ENCODE measurements at regions not wholly inside any gene's neighbourhood (a gene's known extent, or its start where the extent isn't known, plus 50 kb on each side); places are given as distances from the start of the nearest gene placed in this dataset.

DNA sequence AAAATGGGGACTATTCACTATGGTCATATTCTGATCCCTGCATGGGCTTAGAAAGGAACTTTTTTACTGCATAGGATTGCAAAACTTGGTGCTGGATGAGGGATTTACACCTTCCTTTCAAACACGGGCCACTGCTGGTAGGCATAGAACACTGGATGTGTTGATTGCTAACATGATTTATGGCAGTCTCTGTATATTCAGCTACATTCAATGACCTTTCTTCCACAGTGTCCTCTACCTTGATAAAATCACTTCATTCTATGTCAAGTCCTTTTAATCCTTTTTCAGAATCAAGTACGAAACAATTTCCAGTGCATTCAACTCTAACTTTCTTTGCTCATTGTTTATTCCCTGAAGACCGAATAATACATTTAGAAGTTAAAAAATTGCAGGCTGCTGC is 91.9 kb upstream of the ATG10 start:
- Histone ChIP-seq H4K20me1 (ENCODE audit: insufficient read depth, low read depth, low read length) (no peaks in the 10 kb centered on the region), H2AFZ (ENCODE audit: low read length) (no peak overlapping the region), H3K9ac (ENCODE audit: low read length) (no peak overlapping the region), H3K79me2 (ENCODE audit: low read length) (no peaks in the 10 kb centered on the region), H3K27ac (ENCODE audit: low read length) (no peak overlapping the region), H3K4me1 (ENCODE audit: low read length) (no peaks in the 10 kb centered on the region), H3K9me3 (ENCODE audit: low read length) (no peaks in the 10 kb centered on the region), H3K27me3 (ENCODE audit: low read length) (no peaks in the 10 kb centered on the region), H3K4me2 (ENCODE audit: low read depth, low read length, poor library complexity, severe bottlenecking) (no peak overlapping the region), H3K4me3 (ENCODE audit: low read length) (no peak overlapping the region), H3K9me2 (replicated peaks; ENCODE audit: insufficient read depth, low read length) (no peaks in the 10 kb centered on the region), H3K36me3 (ENCODE audit: insufficient read depth, low read length) (no peaks in the 10 kb centered on the region)
- DNase-seq = no peak

DNA sequence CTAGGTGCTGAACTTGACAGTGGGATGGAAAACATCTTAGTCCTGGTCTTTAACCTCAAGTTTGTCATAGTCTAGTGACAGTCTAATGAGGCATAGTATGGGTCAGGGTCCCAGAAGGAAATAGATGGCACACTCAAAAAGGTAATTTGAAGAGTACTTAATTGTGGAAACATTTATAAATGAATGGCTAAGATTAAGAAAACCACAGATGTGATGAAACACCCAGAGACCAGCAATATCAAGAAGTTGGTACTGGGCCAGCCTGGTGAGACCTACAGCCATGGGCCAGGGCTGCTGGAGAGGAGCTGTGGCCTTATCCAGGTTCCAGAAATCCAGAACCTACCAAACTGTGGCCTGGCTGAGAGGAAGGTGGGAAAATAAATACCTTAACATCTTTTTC is 93.5 kb upstream of the ATG10 start:
- no peaks in the 10 kb centered on the region for H3K9me2 ChIP-seq (replicated peaks; ENCODE audit: insufficient read depth, low read length)
- no peak for DNase-seq
- H3K4me1 ChIP-seq (ENCODE audit: low read length) = no peaks in the 10 kb centered on the region
- H3K9ac ChIP-seq (ENCODE audit: low read length) = no peak overlapping the region
- no peak overlapping the region for H2AFZ ChIP-seq (ENCODE audit: low read length)
- H3K9me3 ChIP-seq (ENCODE audit: low read length) = no peaks in the 10 kb centered on the region
- H3K4me2 ChIP-seq (ENCODE audit: low read depth, low read length, poor library complexity, severe bottlenecking) = no peak overlapping the region
- H3K27me3 ChIP-seq (ENCODE audit: low read length) = no peaks in the 10 kb centered on the region
- H3K27ac ChIP-seq (ENCODE audit: low read length) = no peak overlapping the region
- H4K20me1 ChIP-seq (ENCODE audit: insufficient read depth, low read depth, low read length) = no peaks in the 10 kb centered on the region
- no peaks in the 10 kb centered on the region for H3K79me2 ChIP-seq (ENCODE audit: low read length)
- H3K36me3 ChIP-seq (ENCODE audit: insufficient read depth, low read length) = no peaks in the 10 kb centered on the region
- no peak overlapping the region for H3K4me3 ChIP-seq (ENCODE audit: low read length)

DNA sequence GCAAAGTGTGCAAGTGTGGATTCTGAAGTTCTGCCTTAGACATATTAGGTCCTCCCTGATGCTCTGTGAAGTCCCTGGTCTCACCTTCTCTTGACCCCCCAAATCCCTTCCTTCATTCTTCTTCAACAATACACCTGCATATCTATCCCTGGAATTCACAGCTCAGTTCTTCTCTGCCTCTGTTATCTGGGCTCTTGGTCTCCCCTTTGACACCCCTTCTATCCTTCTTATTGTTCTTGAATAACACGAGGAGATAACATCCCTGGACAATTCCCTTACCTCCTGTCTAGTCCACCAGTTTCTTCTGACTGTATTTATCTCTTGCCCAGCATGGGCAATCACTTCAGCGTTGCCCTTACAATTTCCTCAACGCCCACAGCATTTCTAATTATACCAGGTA is 104.8 kb upstream of the ATG10 start:
- Histone ChIP-seq H4K20me1 (ENCODE audit: insufficient read depth, low read depth, low read length) (no peaks in the 10 kb centered on the region), H3K9me3 (ENCODE audit: low read length) (no peaks in the 10 kb centered on the region), H3K4me1 (ENCODE audit: low read length) (no peaks in the 10 kb centered on the region), H3K36me3 (ENCODE audit: insufficient read depth, low read length) (no peaks in the 10 kb centered on the region), H3K4me3 (ENCODE audit: low read length) (no peak overlapping the region), H3K4me2 (ENCODE audit: low read depth, low read length, poor library complexity, severe bottlenecking) (no peak overlapping the region), H3K27me3 (ENCODE audit: low read length) (no peaks in the 10 kb centered on the region), H3K9me2 (replicated peaks; ENCODE audit: insufficient read depth, low read length) (no peaks in the 10 kb centered on the region), H3K79me2 (ENCODE audit: low read length) (no peaks in the 10 kb centered on the region), H3K9ac (ENCODE audit: low read length) (no peak overlapping the region), H3K27ac (ENCODE audit: low read length) (no peak overlapping the region), H2AFZ (ENCODE audit: low read length) (no peak overlapping the region)
- DNase-seq = no peak

DNA sequence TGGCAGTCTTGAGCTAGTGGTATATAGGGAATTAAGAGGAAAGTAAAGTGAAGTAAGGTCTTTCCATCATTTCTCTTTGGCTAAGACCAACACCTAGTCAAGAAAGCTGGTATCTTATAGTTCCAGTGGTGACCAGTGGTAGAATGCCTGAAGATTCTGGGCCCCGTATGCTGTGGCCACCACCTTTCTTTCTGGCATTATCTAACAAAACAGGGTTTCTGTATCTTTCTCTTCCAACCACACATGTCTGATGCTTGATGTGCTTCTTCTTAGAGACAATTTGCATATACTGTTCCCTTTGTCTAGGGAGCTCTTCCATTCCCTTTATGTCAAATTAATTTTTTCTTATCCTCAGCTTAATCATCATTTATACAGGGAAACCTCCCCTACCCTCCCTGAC is 109.9 kb upstream of the SSBP2 start:
- Histone ChIP-seq H3K27me3 (ENCODE audit: low read length) (no peaks in the 10 kb centered on the region), H4K20me1 (ENCODE audit: insufficient read depth, low read depth, low read length) (no peaks in the 10 kb centered on the region), H2AFZ (ENCODE audit: low read length) (no peak overlapping the region), H3K4me1 (ENCODE audit: low read length) (peaks cover 3% of the 10 kb centered on the region; the same call in 1 of the 2 replicates), H3K9me2 (replicated peaks; ENCODE audit: insufficient read depth, low read length) (no peaks in the 10 kb centered on the region), H3K27ac (ENCODE audit: low read length) (no peak overlapping the region), H3K79me2 (ENCODE audit: low read length) (no peaks in the 10 kb centered on the region), H3K9me3 (ENCODE audit: low read length) (no peaks in the 10 kb centered on the region), H3K4me2 (ENCODE audit: low read depth, low read length, poor library complexity, severe bottlenecking) (no peak overlapping the region), H3K36me3 (ENCODE audit: insufficient read depth, low read length) (no peaks in the 10 kb centered on the region), H3K9ac (ENCODE audit: low read length) (no peak overlapping the region), H3K4me3 (ENCODE audit: low read length) (no peak overlapping the region)
- no peak for DNase-seq

DNA sequence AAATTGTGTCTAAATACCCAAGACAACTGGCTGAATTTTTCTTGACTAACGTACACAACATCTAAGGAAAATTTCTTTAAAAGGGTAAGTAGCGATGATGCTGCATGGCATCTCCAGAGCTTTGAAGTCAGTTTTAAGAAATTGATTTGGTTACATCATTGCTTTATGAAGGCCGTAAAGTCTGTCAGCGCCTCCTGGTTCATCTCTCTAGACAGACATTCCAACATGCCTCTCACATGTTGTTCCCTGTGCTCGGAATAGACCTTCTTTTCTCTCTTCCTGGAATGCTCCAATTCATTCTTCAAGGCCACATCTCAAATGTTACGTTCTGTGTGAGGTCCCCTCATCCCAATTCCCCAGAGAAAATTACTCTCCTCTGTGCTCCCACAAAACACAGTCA is 108.7 kb upstream of the SSBP2 start:
- Histone ChIP-seq H3K4me2 (ENCODE audit: low read depth, low read length, poor library complexity, severe bottlenecking) (no peak overlapping the region), H3K4me1 (ENCODE audit: low read length) (peaks cover 6% of the 10 kb centered on the region; the same call in 1 of the 2 replicates), H2AFZ (ENCODE audit: low read length) (no peak overlapping the region), H3K79me2 (ENCODE audit: low read length) (no peaks in the 10 kb centered on the region), H3K27ac (ENCODE audit: low read length) (no peak overlapping the region), H3K27me3 (ENCODE audit: low read length) (no peaks in the 10 kb centered on the region), H3K9me2 (replicated peaks; ENCODE audit: insufficient read depth, low read length) (no peaks in the 10 kb centered on the region), H3K9ac (ENCODE audit: low read length) (no peak overlapping the region), H3K36me3 (ENCODE audit: insufficient read depth, low read length) (no peaks in the 10 kb centered on the region), H3K9me3 (ENCODE audit: low read length) (no peaks in the 10 kb centered on the region), H4K20me1 (ENCODE audit: insufficient read depth, low read depth, low read length) (no peaks in the 10 kb centered on the region), H3K4me3 (ENCODE audit: low read length) (no peak overlapping the region)
- no peak for DNase-seq

DNA sequence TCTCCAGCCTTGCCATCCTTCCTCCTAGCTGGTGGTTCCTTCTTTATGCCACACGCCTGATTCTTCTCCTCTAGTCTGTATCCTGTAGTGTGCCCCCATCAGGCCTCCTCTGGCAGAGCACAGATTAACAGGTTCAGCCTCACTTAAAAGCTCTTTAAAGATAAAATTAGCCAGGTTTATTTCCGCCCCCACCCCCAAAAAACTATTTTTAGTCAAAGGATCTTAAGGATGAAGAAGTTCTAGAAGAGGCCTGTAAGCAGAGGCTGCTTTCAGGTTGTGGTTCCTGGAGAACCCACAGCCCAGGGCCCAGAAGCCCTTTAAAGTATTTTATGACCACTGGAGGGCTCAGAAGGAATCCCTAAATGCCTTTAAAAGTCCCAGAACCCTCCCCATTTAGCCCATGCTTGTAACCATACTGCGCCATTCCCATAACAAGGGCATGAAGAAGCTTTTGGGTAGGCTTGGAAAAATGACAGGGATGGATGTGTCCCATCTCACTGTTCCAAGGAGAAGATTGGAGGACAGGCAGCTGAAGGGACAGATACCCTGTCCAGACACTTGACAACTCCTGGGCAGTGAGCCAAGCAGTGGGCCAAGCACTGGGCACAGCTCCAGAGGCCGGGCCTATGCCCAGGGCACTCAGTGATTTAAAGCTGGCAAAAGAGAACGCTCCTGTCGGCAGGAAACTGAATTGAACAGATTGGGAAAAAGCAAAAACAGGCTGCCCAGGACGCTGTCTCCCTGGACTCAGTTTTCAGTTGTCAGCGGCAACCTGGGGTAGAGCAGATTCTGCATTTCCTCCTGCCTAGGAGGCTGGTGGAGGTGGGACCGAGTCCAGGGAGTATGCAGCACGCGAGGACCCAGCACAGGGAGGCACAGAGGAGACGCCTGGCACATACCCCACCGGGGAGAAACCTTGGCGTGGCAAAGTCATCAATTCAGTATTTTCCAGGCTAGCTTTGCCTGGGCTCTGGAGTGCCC is 106.3 kb upstream of the SSBP2 start:
- H2AFZ ChIP-seq (ENCODE audit: low read length) = no peak overlapping the region
- H3K27ac ChIP-seq (ENCODE audit: low read length) = no peak overlapping the region
- H3K4me2 ChIP-seq (ENCODE audit: low read depth, low read length, poor library complexity, severe bottlenecking) = no peak overlapping the region
- H3K27me3 ChIP-seq (ENCODE audit: low read length) = no peaks in the 10 kb centered on the region
- peak; percentile 58 for DNase-seq
- H4K20me1 ChIP-seq (ENCODE audit: insufficient read depth, low read depth, low read length) = no peaks in the 10 kb centered on the region
- H3K4me1 ChIP-seq (ENCODE audit: low read length) = peaks cover 18% of the 10 kb centered on the region
- no peaks in the 10 kb centered on the region for H3K9me2 ChIP-seq (replicated peaks; ENCODE audit: insufficient read depth, low read length)
- no peaks in the 10 kb centered on the region for H3K79me2 ChIP-seq (ENCODE audit: low read length)
- no peak overlapping the region for H3K9ac ChIP-seq (ENCODE audit: low read length)
- no peak overlapping the region for H3K4me3 ChIP-seq (ENCODE audit: low read length)
- no peaks in the 10 kb centered on the region for H3K9me3 ChIP-seq (ENCODE audit: low read length)
- H3K36me3 ChIP-seq (ENCODE audit: insufficient read depth, low read length) = no peaks in the 10 kb centered on the region

DNA sequence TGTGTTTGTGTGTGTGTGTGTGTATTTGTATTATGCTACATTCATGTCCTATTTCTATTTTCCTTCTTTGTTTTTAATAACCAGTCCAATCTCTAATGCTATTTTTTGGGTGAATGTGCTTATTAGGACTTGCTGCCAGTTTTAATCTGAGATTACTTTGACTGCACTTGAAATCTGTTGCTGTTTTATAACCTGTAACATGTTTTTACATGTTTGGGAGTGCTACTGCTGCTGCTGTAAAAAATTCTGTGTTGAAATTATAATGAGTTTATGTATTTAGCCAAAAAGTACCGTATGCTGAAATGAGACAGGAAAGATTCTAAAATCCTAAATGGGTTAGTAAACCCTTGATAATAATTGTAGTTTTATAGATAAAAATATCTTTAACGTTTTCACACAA is 104.7 kb upstream of the SSBP2 start:
- Histone ChIP-seq H3K27me3 (ENCODE audit: low read length) (no peaks in the 10 kb centered on the region), H3K4me1 (ENCODE audit: low read length) (peaks cover 29% of the 10 kb centered on the region), H3K36me3 (ENCODE audit: insufficient read depth, low read length) (no peaks in the 10 kb centered on the region), H3K9ac (ENCODE audit: low read length) (no peak overlapping the region), H3K9me2 (replicated peaks; ENCODE audit: insufficient read depth, low read length) (no peaks in the 10 kb centered on the region), H3K4me3 (ENCODE audit: low read length) (no peak overlapping the region), H4K20me1 (ENCODE audit: insufficient read depth, low read depth, low read length) (no peaks in the 10 kb centered on the region), H3K4me2 (ENCODE audit: low read depth, low read length, poor library complexity, severe bottlenecking) (no peak overlapping the region), H3K27ac (ENCODE audit: low read length) (no peak overlapping the region), H3K79me2 (ENCODE audit: low read length) (no peaks in the 10 kb centered on the region), H2AFZ (ENCODE audit: low read length) (no peak overlapping the region), H3K9me3 (ENCODE audit: low read length) (no peaks in the 10 kb centered on the region)
- DNase-seq = no peak

DNA sequence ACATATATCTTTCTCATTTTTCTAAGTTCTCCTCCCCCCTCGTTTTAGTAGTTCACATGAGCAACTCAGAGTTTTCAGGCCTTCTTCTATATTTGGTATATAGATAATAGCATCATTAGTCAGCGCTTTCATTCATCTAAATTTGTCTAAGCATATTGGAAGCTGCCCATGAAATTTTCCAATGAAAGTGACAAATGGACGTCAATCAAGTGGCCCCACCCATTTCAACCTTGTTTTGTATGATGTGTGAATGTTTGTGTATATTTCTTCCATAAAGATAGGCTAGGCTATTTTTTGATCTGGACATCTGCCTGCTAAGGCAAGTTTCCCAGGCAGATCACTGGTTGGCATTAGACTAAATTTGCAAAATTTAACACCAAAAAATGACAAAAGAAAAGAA is 104.0 kb upstream of the SSBP2 start:
- no peak overlapping the region for H3K4me2 ChIP-seq (ENCODE audit: low read depth, low read length, poor library complexity, severe bottlenecking)
- no peak overlapping the region for H3K4me3 ChIP-seq (ENCODE audit: low read length)
- no peak for DNase-seq
- H3K36me3 ChIP-seq (ENCODE audit: insufficient read depth, low read length) = no peaks in the 10 kb centered on the region
- peaks cover 32% of the 10 kb centered on the region for H3K4me1 ChIP-seq (ENCODE audit: low read length)
- no peaks in the 10 kb centered on the region for H3K9me2 ChIP-seq (replicated peaks; ENCODE audit: insufficient read depth, low read length)
- no peaks in the 10 kb centered on the region for H3K27me3 ChIP-seq (ENCODE audit: low read length)
- no peak overlapping the region for H3K9ac ChIP-seq (ENCODE audit: low read length)
- no peaks in the 10 kb centered on the region for H4K20me1 ChIP-seq (ENCODE audit: insufficient read depth, low read depth, low read length)
- no peak overlapping the region for H3K27ac ChIP-seq (ENCODE audit: low read length)
- H2AFZ ChIP-seq (ENCODE audit: low read length) = no peak overlapping the region
- no peaks in the 10 kb centered on the region for H3K79me2 ChIP-seq (ENCODE audit: low read length)
- H3K9me3 ChIP-seq (ENCODE audit: low read length) = no peaks in the 10 kb centered on the region
